H9 (cell line): ENCODE measurements at regions not wholly inside any gene's neighbourhood (a gene's known extent, or its start where the extent isn't known, plus 50 kb on each side); places are given as distances from the start of the nearest gene placed in this dataset.
"Not testable (repeated sequence)": the region's sequence is repeated elsewhere in the genome, so short reads cannot be mapped to it uniquely, and the experiment has no call there.

Experiments
- DNase-seq: peaks from one replicate; pipeline ENCODE4 v3.0.0-alpha.2; 2017
- H2AFZ ChIP-seq: one replicate; pipeline ENCODE4 v1.6.1; 2013; ENCODE audit warnings: mild to moderate bottlenecking, low read length, control low read depth, moderate library complexity
- H2AK5ac ChIP-seq: 2 replicates; pipeline ENCODE4 v1.6.1; 2013; ENCODE audit warnings: low read length, control low read depth, mixed read lengths; ENCODE audit not compliant: insufficient read length
- H2BK120ac ChIP-seq: one replicate; pipeline ENCODE4 v1.6.1; 2013; ENCODE audit warnings: low read depth, mild to moderate bottlenecking, low read length, control low read depth, inconsistent platforms; ENCODE audit not compliant: poor library complexity, severe bottlenecking
- H2BK12ac ChIP-seq: 2 replicates; pipeline ENCODE4 v1.6.1; 2013; ENCODE audit warnings: low read length, control low read depth, mixed read lengths, low read depth; ENCODE audit not compliant: insufficient read length
- H2BK15ac ChIP-seq: 2 replicates; pipeline ENCODE4 v1.6.1; 2013; ENCODE audit warnings: low read depth, low read length, control low read depth
- H2BK20ac ChIP-seq: one replicate; pipeline ENCODE4 v1.6.1; 2013; ENCODE audit warnings: low read depth, mild to moderate bottlenecking, low read length, control low read depth, inconsistent platforms; ENCODE audit not compliant: poor library complexity, severe bottlenecking
- H2BK5ac ChIP-seq: 2 replicates; pipeline ENCODE4 v1.6.1; 2013; ENCODE audit warnings: low read length, control low read depth, mixed read lengths; ENCODE audit not compliant: insufficient read length
- H3K14ac ChIP-seq: 2 replicates; pipeline ENCODE4 v1.6.1; 2013; ENCODE audit warnings: low read length, control low read depth; ENCODE audit not compliant: insufficient read depth
- H3K18ac ChIP-seq: 2 replicates; pipeline ENCODE4 v1.6.1; 2013; ENCODE audit warnings: low read depth, mild to moderate bottlenecking, mixed read lengths, low read length, control low read depth; ENCODE audit not compliant: insufficient read length
- H3K23ac ChIP-seq: 2 replicates; pipeline ENCODE4 v1.6.1; 2013; ENCODE audit warnings: low read length, control low read depth, mixed read lengths, low read depth; ENCODE audit not compliant: insufficient read length
- H3K23me2 ChIP-seq: 2 replicates; pipeline ENCODE4 v1.6.1; 2013; ENCODE audit warnings: low read depth, mild to moderate bottlenecking, mixed read lengths, low read length, control low read depth; ENCODE audit not compliant: insufficient read length, poor library complexity, severe bottlenecking
- H3K27ac ChIP-seq: 2 replicates; pipeline ENCODE4 v1.5.1; 2013; ENCODE audit warnings: low read length, control low read depth, mixed read lengths, low read depth; ENCODE audit not compliant: insufficient read length
- H3K27me3 ChIP-seq: 2 replicates; pipeline ENCODE4 v1.6.1; 2013; ENCODE audit warnings: low read length, control low read depth, inconsistent platforms; ENCODE audit not compliant: insufficient read depth
- H3K4ac ChIP-seq: 2 replicates; pipeline ENCODE4 v1.6.1; 2013; ENCODE audit warnings: low read depth, mild to moderate bottlenecking, control low read depth, inconsistent platforms, low read length, moderate library complexity
- H3K4me1 ChIP-seq: 2 replicates; pipeline ENCODE4 v1.6.1; 2013; ENCODE audit warnings: low read length, control low read depth, inconsistent platforms; ENCODE audit not compliant: insufficient read depth
- H3K4me2 ChIP-seq: 2 replicates; pipeline ENCODE4 v1.6.1; 2013; ENCODE audit warnings: low read length, control low read depth, mixed read lengths; ENCODE audit not compliant: insufficient read length, insufficient read depth
- H3K56ac ChIP-seq: 2 replicates; pipeline ENCODE4 v1.6.1; 2013; ENCODE audit warnings: low read depth, mild to moderate bottlenecking, mixed read lengths, low read length, control low read depth; ENCODE audit not compliant: insufficient read length
- H3K79me1 ChIP-seq: 2 replicates; pipeline ENCODE4 v1.6.1; 2013; ENCODE audit warnings: low read depth, mild to moderate bottlenecking, moderate library complexity, low read length, control low read depth, inconsistent platforms; ENCODE audit not compliant: insufficient read depth, poor library complexity, severe bottlenecking
- H3K79me2 ChIP-seq: 2 replicates; pipeline ENCODE4 v1.6.1; 2013; ENCODE audit warnings: low read length, control low read depth, inconsistent platforms; ENCODE audit not compliant: insufficient read depth
- H3K9ac ChIP-seq: 2 replicates; pipeline ENCODE4 v1.6.1; 2013; ENCODE audit warnings: low read length, control low read depth, mixed read lengths; ENCODE audit not compliant: insufficient read length; ENCODE audit errors: extremely low read depth
- H3K9me3 ChIP-seq: one replicate; pipeline ENCODE4 v1.6.1; 2013; ENCODE audit warnings: low read depth, low read length, inconsistent platforms; ENCODE audit not compliant: control insufficient read depth
- H3T11ph ChIP-seq: one replicate; pipeline ENCODE4 v1.6.1; 2013; ENCODE audit warnings: mild to moderate bottlenecking, low read length, control low read depth, inconsistent platforms
- H4K20me1 ChIP-seq: one replicate; pipeline ENCODE4 v1.6.1; 2013; ENCODE audit not compliant: control insufficient read depth, insufficient read length, insufficient read depth
- H4K5ac ChIP-seq: 2 replicates; pipeline ENCODE4 v1.6.1; 2013; ENCODE audit warnings: low read depth, mild to moderate bottlenecking, mixed read lengths, low read length, control low read depth; ENCODE audit not compliant: insufficient read length
- H4K8ac ChIP-seq: replicated peaks from 2 replicates; pipeline ENCODE4 v1.6.1; 2013; ENCODE audit warnings: low read length, control low read depth, mixed read lengths, low read depth; ENCODE audit not compliant: insufficient read length
- H4K91ac ChIP-seq: 2 replicates; pipeline ENCODE4 v1.6.1; 2013; ENCODE audit warnings: low read depth, mild to moderate bottlenecking, moderate library complexity, mixed read lengths, low read length, control low read depth; ENCODE audit not compliant: insufficient read length
- H3K27ac Mint-ChIP-seq, 3 experiments: 2 replicates in 2 of 3; 3 replicates in 1 of 3; pipeline ENCODE4 v1.8.0; 2020 to 2021; ENCODE audit warnings: mixed read lengths in 3 of 3, mild to moderate bottlenecking in 1 of 3, moderate library complexity in 1 of 3
- H3K27me3 Mint-ChIP-seq: 2 replicates; pipeline ENCODE4 v1.8.0; 2021; ENCODE audit warnings: low read depth, mild to moderate bottlenecking, moderate library complexity, mixed read lengths
- H3K36me3 Mint-ChIP-seq, 3 experiments: 2 replicates in 2 of 3; 3 replicates in 1 of 3; pipeline ENCODE4 v1.8.0; 2020 to 2021; ENCODE audit warnings: low read depth in 3 of 3, mixed read lengths in 3 of 3; ENCODE audit not compliant: insufficient read depth in 1 of 3
- H3K4me1 Mint-ChIP-seq, 2 experiments: 2 replicates each; pipeline ENCODE4 v1.8.0; 2020; ENCODE audit warnings: mixed read lengths in 2 of 2
- H3K4me3 Mint-ChIP-seq, 2 experiments: 2 replicates in 1 of 2; 3 replicates in 1 of 2; pipeline ENCODE4 v1.8.0; 2020 to 2021; ENCODE audit warnings: mild to moderate bottlenecking in 2 of 2, mixed read lengths in 2 of 2, moderate library complexity in 1 of 2
- H3K9me3 Mint-ChIP-seq, 2 experiments: 2 replicates in 1 of 2; 3 replicates in 1 of 2; pipeline ENCODE4 v1.8.0; 2020; ENCODE audit warnings: mild to moderate bottlenecking in 2 of 2, mixed read lengths in 2 of 2, moderate library complexity in 1 of 2
- WGBS: extraction: QIAGEN DNeasy Blood & Tissue Kit; methylation state at CpG from one replicate; pipeline ENCODE4 v1.1.7; 2013; ENCODE audit warnings: missing lambda C conversion rate, low lambda C conversion rate, mixed read lengths; ENCODE audit not compliant: insufficient read length; ENCODE audit errors: extremely low coverage; 5-methylcytosine and 5-hydroxymethylcytosine counted together
- TF ChIP-seq, protein P1 (sequence below): fragments of 200-600 bp; sonication (generic); conservative IDR thresholded peaks from 3 replicates; pipeline ENCODE4 v1.8.0; 2021; ENCODE audit warnings: antibody characterized with exemption, mild to moderate bottlenecking

DNA sequence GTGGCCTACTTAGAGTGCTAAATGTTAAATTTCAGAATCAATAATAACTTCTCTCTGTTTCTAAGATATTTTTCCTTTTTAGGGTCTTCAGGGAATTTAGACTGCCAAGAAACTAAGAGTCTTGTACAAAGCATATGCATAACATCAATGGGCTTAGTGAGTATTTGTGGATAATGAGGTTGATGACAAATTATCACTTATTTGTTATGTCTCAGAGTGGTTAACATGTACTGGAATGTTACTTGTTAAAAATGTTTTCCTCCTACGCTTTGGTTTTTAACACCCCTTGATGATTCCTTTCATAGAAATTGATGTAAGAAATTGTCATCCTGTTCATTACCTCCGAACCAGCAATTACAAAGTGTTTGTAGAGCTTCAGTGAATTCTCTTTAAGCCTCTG lies 144.3 kb downstream of the MRPS30 start:
- DNase-seq: no peak
- Mint-ChIP-seq H3K27me3 (no peaks in the 10 kb centered on the region), H3K27ac (no peak overlapping the region), H3K4me1 (peaks cover 2 to 3% of the 10 kb centered on the region in 2 experiments; a peak in 1 of 4 replicates), H3K9me3 (no peaks in the 10 kb centered on the region), H3K4me3 (no peak overlapping the region), H3K36me3 (no peaks in the 10 kb centered on the region)
- Histone ChIP-seq H3K79me1 (no peaks in the 10 kb centered on the region), H3K4me2 (no peak overlapping the region), H3K27ac (no peak overlapping the region), H3K23ac (no peak overlapping the region), H3K79me2 (no peaks in the 10 kb centered on the region), H3K14ac (no peak overlapping the region), H3K9ac (no peak overlapping the region), H2AFZ (no peak overlapping the region), H3K23me2 (no peaks in the 10 kb centered on the region), H3K4me1 (no peaks in the 10 kb centered on the region), H4K5ac (no peak overlapping the region), H2BK15ac (no peak overlapping the region), H4K91ac (no peak overlapping the region), H2BK5ac (no peak overlapping the region), H4K8ac (no peak overlapping the region), H3T11ph (no peak overlapping the region), H4K20me1 (no peaks in the 10 kb centered on the region), H3K4ac (no peak overlapping the region), H3K9me3 (no peaks in the 10 kb centered on the region), H3K18ac (no peak overlapping the region), H3K56ac (no peak overlapping the region), H2BK12ac (no peak overlapping the region), H2BK20ac (no peak overlapping the region), H2BK120ac (no peak overlapping the region), H2AK5ac (no peak overlapping the region), H3K27me3 (no peaks in the 10 kb centered on the region)
- WGBS: no CpG with 5 or more reads among the region's 2 CpGs
- TF ChIP-seq, protein P1, sequence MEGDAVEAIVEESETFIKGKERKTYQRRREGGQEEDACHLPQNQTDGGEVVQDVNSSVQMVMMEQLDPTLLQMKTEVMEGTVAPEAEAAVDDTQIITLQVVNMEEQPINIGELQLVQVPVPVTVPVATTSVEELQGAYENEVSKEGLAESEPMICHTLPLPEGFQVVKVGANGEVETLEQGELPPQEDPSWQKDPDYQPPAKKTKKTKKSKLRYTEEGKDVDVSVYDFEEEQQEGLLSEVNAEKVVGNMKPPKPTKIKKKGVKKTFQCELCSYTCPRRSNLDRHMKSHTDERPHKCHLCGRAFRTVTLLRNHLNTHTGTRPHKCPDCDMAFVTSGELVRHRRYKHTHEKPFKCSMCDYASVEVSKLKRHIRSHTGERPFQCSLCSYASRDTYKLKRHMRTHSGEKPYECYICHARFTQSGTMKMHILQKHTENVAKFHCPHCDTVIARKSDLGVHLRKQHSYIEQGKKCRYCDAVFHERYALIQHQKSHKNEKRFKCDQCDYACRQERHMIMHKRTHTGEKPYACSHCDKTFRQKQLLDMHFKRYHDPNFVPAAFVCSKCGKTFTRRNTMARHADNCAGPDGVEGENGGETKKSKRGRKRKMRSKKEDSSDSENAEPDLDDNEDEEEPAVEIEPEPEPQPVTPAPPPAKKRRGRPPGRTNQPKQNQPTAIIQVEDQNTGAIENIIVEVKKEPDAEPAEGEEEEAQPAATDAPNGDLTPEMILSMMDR: no peak

DNA sequence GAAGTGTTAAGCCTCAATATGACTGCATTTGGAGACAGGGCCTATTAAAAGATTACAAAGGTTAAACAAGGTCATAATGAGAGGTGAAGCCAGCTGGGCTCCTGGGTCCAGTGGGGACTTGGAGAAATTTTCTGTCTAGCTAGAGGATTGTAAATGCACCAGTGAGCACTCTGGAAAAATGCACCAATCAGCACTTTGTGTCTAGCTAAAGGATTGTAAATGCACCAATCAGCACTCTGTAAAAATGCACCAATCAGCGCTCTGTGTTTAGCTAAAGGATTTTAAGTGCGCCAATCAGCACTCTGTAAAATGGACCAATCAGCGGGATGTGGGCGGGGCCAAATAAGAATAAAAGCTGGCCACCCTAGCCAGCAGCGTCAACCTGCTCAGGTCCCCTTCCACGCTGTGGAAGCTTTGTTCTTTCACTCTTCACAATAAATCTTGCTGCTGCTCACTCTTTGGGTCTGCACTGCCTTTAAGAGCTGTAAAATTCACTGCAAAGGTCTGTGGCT lies 150.3 kb downstream of the MRPS30 start:
- not testable (repeated sequence) for H3K36me3 Mint-ChIP-seq, H3K9me3 Mint-ChIP-seq, H3K18ac ChIP-seq, H3K27me3 Mint-ChIP-seq, H4K20me1 ChIP-seq, H2BK5ac ChIP-seq, H3K4me1 Mint-ChIP-seq, H3K4me3 Mint-ChIP-seq, H3K23me2 ChIP-seq, H2AK5ac ChIP-seq, H3K56ac ChIP-seq, H3K27ac ChIP-seq, DNase-seq, H2BK15ac ChIP-seq, H4K91ac ChIP-seq, H3K14ac ChIP-seq, H3K79me2 ChIP-seq, H2AFZ ChIP-seq, H2BK120ac ChIP-seq, H3K9me3 ChIP-seq, H4K8ac ChIP-seq, H4K5ac ChIP-seq, H3K4me2 ChIP-seq, H3K4ac ChIP-seq, H3T11ph ChIP-seq, H3K9ac ChIP-seq, H3K27ac Mint-ChIP-seq, H2BK20ac ChIP-seq, H2BK12ac ChIP-seq, H3K23ac ChIP-seq, H3K79me1 ChIP-seq, H3K4me1 ChIP-seq, H3K27me3 ChIP-seq
- WGBS: no CpG with 5 or more reads among the region's 6 CpGs
